ENCODE measurements at regions not wholly inside any gene's neighbourhood (a gene's known extent, or its start where the extent isn't known, plus 50 kb on each side); places are given as distances from the start of the nearest gene placed in this dataset.

DNA sequence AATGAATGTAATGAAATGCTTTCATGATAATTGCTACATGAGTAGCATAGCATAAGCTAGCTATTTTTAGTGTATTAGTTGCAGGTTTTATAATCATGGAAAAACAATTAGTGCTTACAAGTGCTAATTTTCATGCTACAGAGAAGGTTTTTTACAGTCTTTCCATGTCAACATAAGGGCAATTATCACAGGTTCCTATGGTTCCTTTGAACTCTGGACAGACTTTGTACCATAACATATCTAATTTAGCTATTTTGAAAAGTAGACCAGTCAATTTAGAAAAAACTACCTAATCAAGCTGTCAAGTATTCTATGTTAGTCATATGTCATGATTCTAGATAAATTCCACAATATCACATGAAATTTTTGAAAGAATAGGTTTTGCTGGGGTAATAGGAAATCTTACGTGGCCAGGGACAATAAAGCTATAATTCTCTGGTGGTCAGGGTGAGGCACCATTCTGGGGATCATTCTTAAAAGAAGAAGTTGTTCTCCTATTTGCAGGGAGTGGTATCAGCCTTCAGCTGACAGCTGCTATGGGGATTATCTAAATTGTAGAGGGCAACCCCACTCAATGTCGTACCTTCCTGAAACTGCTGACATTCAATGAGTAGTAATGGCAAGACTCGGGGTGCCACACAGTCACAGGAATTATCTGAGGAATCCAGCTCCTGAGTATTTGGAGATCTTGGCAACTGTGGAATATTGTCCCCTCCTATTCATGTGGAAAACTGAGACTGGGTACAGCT is 724.0 kb upstream of the LINC00305 start:
- TF ChIP-seq CTCF (IDR thresholded peaks at IDR 0.05): no peak
- TF ChIP-seq ZFX (IDR thresholded peaks at IDR 0.05; ENCODE audit: borderline replicate concordance): no peak

All from 22Rv1 (cell line).